ENCODE measurements at regions not wholly inside any gene's neighbourhood (a gene's known extent, or its start where the extent isn't known, plus 50 kb on each side); places are given as distances from the start of the nearest gene placed in this dataset.

- TF ChIP-seq CTCF (IDR thresholded peaks at IDR 0.05; ENCODE audit: unreplicated experiment): no peak
- H3K4me1 Mint-ChIP-seq (ENCODE audit: low read depth, unreplicated experiment): no peaks in the 10 kb centered on the region
- DNase-seq: no peak
- no peaks in the 10 kb centered on the region for H3K27me3 Mint-ChIP-seq (ENCODE audit: unreplicated experiment)
- BruUV-seq (replicated peaks): no TSS peak
- peaks cover 6% of the 10 kb centered on the region for H3K9me3 Mint-ChIP-seq (ENCODE audit: low read depth, unreplicated experiment)
- no peaks in the 10 kb centered on the region for H3K36me3 Mint-ChIP-seq (ENCODE audit: insufficient read depth, unreplicated experiment)
- no peak overlapping the region for H3K27ac Mint-ChIP-seq (ENCODE audit: unreplicated experiment)
- intact Hi-C loops (cut with micrococcal nuclease; ENCODE audit: unreplicated experiment): no loop called here
- CTCF ChIA-PET: no interaction called here
- no peak overlapping the region for H3K4me3 Mint-ChIP-seq (ENCODE audit: low read depth, unreplicated experiment)
Observed at GRCh38 chr1:82844911-82845827, 1044.4 kb downstream of the ADGRL2 start.

GRCh38 chr1:82844447-82844846 is 1043.7 kb downstream of the ADGRL2 start:
- CTCF ChIA-PET: no interaction called here
- Mint-ChIP-seq H3K4me1 (ENCODE audit: low read depth, unreplicated experiment) (no peaks in the 10 kb centered on the region), H3K27me3 (ENCODE audit: unreplicated experiment) (no peaks in the 10 kb centered on the region), H3K36me3 (ENCODE audit: insufficient read depth, unreplicated experiment) (no peaks in the 10 kb centered on the region), H3K4me3 (ENCODE audit: low read depth, unreplicated experiment) (no peak overlapping the region), H3K9me3 (ENCODE audit: low read depth, unreplicated experiment) (peaks cover 6% of the 10 kb centered on the region), H3K27ac (ENCODE audit: unreplicated experiment) (no peak overlapping the region)
- no peak for DNase-seq
- BruUV-seq (replicated peaks): no TSS peak
- intact Hi-C loops (cut with micrococcal nuclease; ENCODE audit: unreplicated experiment): no loop called here
- no peak for TF ChIP-seq CTCF (IDR thresholded peaks at IDR 0.05; ENCODE audit: unreplicated experiment)

GRCh38 chr1:82843876-82844275 is 1043.1 kb downstream of the ADGRL2 start:
- Mint-ChIP-seq H3K4me3 (ENCODE audit: low read depth, unreplicated experiment) (no peak overlapping the region), H3K36me3 (ENCODE audit: insufficient read depth, unreplicated experiment) (no peaks in the 10 kb centered on the region), H3K9me3 (ENCODE audit: low read depth, unreplicated experiment) (peaks cover 6% of the 10 kb centered on the region), H3K4me1 (ENCODE audit: low read depth, unreplicated experiment) (no peaks in the 10 kb centered on the region), H3K27me3 (ENCODE audit: unreplicated experiment) (no peaks in the 10 kb centered on the region), H3K27ac (ENCODE audit: unreplicated experiment) (no peak overlapping the region)
- no peak for TF ChIP-seq CTCF (IDR thresholded peaks at IDR 0.05; ENCODE audit: unreplicated experiment)
- DNase-seq: no peak
- no TSS peak for BruUV-seq (replicated peaks)
- intact Hi-C loops (cut with micrococcal nuclease; ENCODE audit: unreplicated experiment): no loop called here
- CTCF ChIA-PET: no interaction called here

- no peak for TF ChIP-seq CTCF (IDR thresholded peaks at IDR 0.05; ENCODE audit: unreplicated experiment)
- no peak for DNase-seq
- Mint-ChIP-seq H3K27me3 (ENCODE audit: unreplicated experiment) (no peaks in the 10 kb centered on the region), H3K4me3 (ENCODE audit: low read depth, unreplicated experiment) (no peak overlapping the region), H3K9me3 (ENCODE audit: low read depth, unreplicated experiment) (peaks cover 6% of the 10 kb centered on the region), H3K27ac (ENCODE audit: unreplicated experiment) (no peak overlapping the region), H3K36me3 (ENCODE audit: insufficient read depth, unreplicated experiment) (no peaks in the 10 kb centered on the region), H3K4me1 (ENCODE audit: low read depth, unreplicated experiment) (no peaks in the 10 kb centered on the region)
- intact Hi-C loops (cut with micrococcal nuclease; ENCODE audit: unreplicated experiment): no loop called here
- BruUV-seq (replicated peaks): no TSS peak
- CTCF ChIA-PET: no interaction called here
Observed at GRCh38 chr1:82840192-82840591, 1039.5 kb downstream of the ADGRL2 start.
